ENCODE measurements at regions not wholly inside any gene's neighbourhood (a gene's known extent, or its start where the extent isn't known, plus 50 kb on each side); places are given as distances from the start of the nearest gene placed in this dataset.

DNA sequence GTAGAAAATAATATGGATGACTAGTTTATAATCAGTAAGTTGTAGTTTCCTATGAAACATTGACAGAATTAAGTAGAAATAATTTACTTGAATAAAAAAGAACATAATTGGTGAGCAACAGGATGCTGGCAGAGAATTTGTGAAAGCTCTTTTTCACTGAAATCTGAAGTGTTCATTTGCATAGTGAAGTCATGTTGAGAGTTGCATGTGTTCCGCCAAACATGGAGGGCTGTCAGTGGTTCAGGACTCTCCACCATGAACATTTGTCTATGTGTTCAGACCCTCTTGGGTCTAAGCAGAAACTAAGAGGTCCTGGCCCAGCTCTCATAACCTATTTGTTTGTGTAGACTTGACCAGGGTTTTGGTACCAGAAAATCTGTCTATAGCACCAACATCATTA lies 182.5 kb upstream of the LINC00305 start:
- TF ChIP-seq ZFX (IDR thresholded peaks at IDR 0.05; ENCODE audit: borderline replicate concordance) (no peak), CTCF (IDR thresholded peaks at IDR 0.05) (no peak)
- H3K27ac ChIP-seq = no peak overlapping the region

DNA sequence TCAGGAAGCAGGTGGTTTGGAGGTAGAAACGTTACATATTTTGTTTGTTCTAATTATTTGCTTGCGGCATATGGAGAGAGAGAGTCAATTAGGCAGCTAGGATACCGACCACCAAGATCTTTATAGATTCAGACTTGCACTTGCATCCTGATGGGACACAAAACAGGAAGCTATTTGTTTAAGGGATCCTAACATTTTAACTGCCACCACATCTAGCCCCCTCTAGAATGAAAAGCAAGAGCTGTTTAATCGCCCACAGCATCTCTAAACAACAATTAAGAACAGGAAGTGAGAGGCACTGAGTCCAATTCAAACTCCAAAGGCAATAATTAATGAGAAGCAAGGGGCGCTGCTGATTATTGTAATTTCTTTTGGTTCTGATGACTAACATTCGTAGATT lies 182.0 kb upstream of the LINC00305 start:
- no peak for TF ChIP-seq CTCF (IDR thresholded peaks at IDR 0.05)
- TF ChIP-seq ZFX (IDR thresholded peaks at IDR 0.05; ENCODE audit: borderline replicate concordance) = no peak
- H3K27ac ChIP-seq = no peak overlapping the region

DNA sequence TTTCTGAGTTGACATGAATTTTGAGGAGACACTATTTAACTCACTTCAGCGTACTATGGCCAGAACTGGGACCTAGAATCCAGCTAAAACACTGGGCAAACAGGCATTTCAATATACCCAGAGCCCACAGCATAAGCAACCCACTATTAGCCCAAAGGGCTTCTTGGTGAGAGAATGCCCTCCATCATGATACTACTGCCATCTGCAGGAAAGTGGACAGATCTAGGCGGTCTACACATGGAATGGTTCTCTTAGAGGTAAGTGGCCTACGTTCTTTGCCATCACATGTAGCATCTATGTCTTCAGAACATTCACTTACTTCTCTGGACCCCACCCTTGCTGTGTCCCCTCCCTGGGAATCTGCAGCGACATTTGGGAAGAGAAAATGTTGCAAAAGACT lies 181.3 kb upstream of the LINC00305 start:
- no peak for TF ChIP-seq ZFX (IDR thresholded peaks at IDR 0.05; ENCODE audit: borderline replicate concordance)
- TF ChIP-seq CTCF (IDR thresholded peaks at IDR 0.05) = no peak
- H3K27ac ChIP-seq = no peak overlapping the region

- no peak overlapping the region for H3K27ac ChIP-seq
- TF ChIP-seq ZFX (IDR thresholded peaks at IDR 0.05; ENCODE audit: borderline replicate concordance) (no peak), CTCF (IDR thresholded peaks at IDR 0.05) (no peak)
Measured at GRCh38 chr18:64322189-64322588, 173.3 kb upstream of the LINC00305 start.

- TF ChIP-seq CTCF (IDR thresholded peaks at IDR 0.05) = no peak
- no peak for TF ChIP-seq ZFX (IDR thresholded peaks at IDR 0.05; ENCODE audit: borderline replicate concordance)
- H3K27ac ChIP-seq = no peak overlapping the region
Measured at GRCh38 chr18:64318547-64318946, 169.7 kb upstream of the LINC00305 start.

GRCh38 chr18:64311859-64312258 lies 163.0 kb upstream of the LINC00305 start:
- H3K27ac ChIP-seq = no peak overlapping the region
- TF ChIP-seq ZFX (IDR thresholded peaks at IDR 0.05; ENCODE audit: borderline replicate concordance) = no peak
- TF ChIP-seq CTCF (IDR thresholded peaks at IDR 0.05) = no peak

DNA sequence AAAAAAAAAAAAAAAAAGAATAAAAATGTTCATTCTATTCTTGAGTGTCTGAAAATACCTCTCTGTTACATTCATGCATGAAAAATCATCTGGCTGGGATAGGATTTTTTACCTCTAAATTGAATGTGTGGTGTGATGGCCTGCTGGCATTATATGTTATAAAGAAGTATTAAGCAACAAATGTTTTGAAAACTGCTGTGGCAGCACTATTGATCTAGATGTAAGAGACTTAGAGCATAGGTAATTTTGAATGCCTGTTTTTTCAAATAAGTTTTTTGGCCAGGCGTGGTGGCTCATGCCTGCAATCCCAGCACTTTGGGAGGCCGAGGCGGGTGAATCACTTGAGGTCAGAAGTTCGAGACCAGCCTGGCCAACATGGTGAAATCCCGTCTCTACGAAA lies 147.0 kb upstream of the LINC00305 start:
- TF ChIP-seq ZFX (IDR thresholded peaks at IDR 0.05; ENCODE audit: borderline replicate concordance) (no peak), CTCF (IDR thresholded peaks at IDR 0.05) (no peak)

More for the DNA sequence above, 147.0 kb upstream of the LINC00305 start:
- no peak overlapping the region for H3K27ac ChIP-seq

All from 22Rv1 (cell line).